22Rv1 (cell line): ENCODE measurements at regions not wholly inside any gene's neighbourhood (a gene's known extent, or its start where the extent isn't known, plus 50 kb on each side); places are given as distances from the start of the nearest gene placed in this dataset.
"Not testable (repeated sequence)": the region's sequence is repeated elsewhere in the genome, so short reads cannot be mapped to it uniquely, and the experiment has no call there.

ENCODE experiments used
- H3K27ac ChIP-seq: fragments of 450-650 bp; 2 replicates; pipeline ENCODE4 v1.5.1; 2017
- ZFX ChIP-seq: fragments of 450-650 bp; IDR thresholded peaks from 2 replicates; pipeline ENCODE4 v1.6.1; 2017; ENCODE audit warnings: antibody characterized with exemption, borderline replicate concordance
- TF ChIP-seq, protein P1 (sequence below): fragments of 450-650 bp; IDR thresholded peaks from 2 replicates; pipeline ENCODE4 v1.5.1; 2017; ENCODE audit warnings: mild to moderate bottlenecking

DNA sequence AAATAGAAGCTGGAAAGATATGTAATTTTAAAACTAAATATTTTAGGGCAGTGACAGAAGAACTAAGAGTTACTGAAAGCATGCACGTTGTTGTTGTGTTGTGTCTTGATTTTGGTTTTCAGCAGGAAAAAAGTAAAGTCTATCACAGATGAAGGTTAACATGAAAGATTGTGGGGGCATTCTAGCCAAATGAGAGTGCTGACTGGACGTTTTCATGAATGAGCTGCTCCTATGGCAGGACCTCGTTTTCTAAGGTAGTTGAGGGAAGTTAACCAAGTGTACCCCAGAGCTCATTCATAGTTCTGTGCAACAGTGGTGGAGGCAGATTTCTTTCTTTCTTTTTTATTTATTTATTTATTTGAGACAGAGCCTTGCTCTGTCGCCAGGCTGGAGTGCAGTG is 194.6 kb upstream of the IRS2 start:
- no peak overlapping the region for H3K27ac ChIP-seq
- TF ChIP-seq, protein P1, sequence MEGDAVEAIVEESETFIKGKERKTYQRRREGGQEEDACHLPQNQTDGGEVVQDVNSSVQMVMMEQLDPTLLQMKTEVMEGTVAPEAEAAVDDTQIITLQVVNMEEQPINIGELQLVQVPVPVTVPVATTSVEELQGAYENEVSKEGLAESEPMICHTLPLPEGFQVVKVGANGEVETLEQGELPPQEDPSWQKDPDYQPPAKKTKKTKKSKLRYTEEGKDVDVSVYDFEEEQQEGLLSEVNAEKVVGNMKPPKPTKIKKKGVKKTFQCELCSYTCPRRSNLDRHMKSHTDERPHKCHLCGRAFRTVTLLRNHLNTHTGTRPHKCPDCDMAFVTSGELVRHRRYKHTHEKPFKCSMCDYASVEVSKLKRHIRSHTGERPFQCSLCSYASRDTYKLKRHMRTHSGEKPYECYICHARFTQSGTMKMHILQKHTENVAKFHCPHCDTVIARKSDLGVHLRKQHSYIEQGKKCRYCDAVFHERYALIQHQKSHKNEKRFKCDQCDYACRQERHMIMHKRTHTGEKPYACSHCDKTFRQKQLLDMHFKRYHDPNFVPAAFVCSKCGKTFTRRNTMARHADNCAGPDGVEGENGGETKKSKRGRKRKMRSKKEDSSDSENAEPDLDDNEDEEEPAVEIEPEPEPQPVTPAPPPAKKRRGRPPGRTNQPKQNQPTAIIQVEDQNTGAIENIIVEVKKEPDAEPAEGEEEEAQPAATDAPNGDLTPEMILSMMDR = no peak
- TF ChIP-seq ZFX = no peak

DNA sequence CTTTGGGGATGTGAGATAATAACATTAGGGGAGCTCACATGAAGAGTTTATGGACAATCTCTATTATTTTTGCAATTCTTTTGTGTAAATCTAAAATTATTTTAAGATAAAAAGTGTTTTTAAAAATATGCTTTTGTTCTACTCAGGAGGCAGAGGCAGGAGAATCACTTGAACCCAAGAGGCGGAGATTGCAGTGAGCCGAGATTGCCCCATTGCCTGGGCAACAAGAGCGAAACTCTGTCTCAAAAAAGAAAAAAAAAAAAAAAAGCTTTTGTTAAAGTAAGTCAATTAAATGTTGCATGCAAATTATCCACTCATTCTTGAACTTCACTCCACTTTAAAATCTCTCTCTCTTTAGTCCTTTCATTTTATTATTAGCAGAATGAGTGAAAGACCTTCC is 193.3 kb upstream of the IRS2 start:
- not testable (repeated sequence) for H3K27ac ChIP-seq

DNA sequence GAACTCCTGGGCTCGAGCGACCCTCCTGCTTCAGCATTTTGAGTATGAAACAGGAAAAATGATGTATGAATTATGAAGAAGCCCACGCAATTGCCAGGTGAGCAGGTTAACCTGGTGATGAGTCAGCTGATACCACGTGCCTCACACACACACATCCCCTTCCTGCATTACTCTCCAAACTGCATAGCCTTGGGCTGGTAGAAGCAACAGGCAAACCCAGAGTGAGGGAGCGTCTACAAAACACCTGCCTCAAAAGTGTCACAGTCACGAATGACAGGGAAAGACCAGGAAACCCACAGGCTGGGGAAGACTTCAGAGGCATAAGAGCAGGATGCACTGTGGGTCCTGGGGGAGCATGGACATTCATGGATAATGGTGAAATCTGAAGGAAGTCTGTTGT is 192.8 kb upstream of the IRS2 start:
- no peak overlapping the region for H3K27ac ChIP-seq
- TF ChIP-seq, protein P1 = no peak
- TF ChIP-seq ZFX = no peak

DNA sequence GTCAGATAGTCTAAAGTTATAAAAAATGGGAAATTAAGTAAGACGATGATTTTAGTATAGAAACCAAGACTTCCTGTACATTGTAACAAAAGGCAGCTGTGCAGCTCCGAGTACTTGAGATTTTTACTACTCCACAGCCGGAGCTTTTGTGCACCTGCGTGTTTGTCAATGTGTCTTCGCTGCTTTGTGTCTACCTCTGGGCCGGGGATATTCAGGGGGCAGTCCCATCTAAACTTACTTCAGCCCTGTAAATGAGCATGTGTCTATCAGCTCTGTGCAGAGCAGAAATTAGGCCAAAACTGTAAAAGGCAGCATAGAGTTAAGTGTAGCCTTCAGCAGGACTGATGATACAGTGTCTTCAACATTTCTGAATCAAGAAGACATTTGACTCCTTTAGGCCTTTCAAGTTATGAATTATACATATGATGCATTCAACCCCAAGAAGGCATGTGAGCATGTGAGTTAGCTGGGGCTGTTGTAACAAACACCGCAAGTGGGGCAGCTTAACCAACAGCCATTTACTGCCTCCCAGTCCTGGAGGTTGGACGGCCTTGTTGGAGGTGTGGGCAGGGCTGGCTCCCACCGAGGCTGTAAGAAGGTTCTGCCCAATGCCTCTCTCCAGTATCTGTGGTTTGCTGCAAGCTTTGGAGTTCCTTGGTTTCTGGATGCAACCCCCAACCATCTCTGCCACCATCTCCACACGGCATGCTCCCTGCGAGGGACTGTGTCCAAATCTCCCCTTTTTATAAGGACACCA is 191.0 kb upstream of the IRS2 start:
- no peak for TF ChIP-seq ZFX
- TF ChIP-seq, protein P1 = no peak
- no peak overlapping the region for H3K27ac ChIP-seq

DNA sequence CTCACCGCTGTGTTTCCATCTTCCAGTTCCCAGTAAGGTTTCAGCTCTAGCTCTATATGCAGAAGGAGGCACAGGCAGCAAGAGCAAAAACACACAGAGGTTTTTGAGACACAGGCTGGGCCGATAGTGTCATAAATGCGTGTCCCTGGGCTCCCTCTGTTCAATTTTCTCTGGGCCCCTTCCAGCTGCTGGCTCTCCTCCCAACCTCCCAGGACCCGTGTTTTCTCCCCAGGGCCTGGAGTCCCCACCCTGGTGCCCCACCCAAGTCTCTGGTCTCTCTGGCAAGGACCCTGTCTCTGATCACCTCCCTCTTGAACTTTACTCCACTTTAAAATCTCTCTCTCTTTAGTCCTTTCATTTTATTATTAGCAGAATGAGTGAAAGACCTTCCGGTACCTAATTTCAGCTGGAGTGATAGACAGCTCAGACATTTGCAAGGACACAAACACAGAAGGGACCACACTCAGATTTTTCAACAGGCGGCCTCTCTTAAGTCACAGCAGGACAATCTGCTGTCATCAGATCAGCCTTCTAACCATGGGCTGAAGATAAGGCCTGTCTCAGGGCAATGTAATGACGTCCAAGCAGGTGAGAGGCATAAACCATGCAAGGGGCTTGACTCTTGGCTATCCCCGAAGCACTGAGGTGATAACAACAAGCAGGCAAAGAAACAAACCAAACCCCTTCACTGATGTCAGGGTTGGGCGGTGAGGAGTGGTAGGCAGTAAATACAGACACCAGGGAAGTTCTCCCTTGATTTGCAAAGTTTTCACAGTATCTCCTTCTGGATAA is 190.0 kb upstream of the IRS2 start:
- TF ChIP-seq, protein P1 = no peak
- no peak for TF ChIP-seq ZFX
- no peak overlapping the region for H3K27ac ChIP-seq

DNA sequence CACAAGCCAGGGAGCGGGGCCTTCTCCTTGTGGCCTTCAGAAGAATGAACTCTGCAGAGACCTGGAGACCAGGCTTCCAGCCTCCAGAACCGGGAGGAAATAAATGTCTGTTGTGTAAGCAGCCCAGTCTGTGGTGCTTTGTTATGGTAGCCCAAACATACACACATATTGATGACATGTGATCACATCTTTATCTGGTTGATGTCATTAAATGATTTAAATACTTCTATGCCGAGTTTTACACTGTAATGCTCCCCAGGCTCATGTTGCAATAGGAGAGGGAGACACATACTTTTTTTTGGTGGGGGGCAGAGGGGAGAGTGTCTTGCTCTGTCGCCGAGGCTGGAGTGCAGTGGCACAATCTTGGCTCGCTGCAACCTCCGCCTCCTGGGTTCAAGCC is 188.0 kb upstream of the IRS2 start:
- no peak overlapping the region for H3K27ac ChIP-seq
- no peak for TF ChIP-seq ZFX
- TF ChIP-seq, protein P1 = no peak

DNA sequence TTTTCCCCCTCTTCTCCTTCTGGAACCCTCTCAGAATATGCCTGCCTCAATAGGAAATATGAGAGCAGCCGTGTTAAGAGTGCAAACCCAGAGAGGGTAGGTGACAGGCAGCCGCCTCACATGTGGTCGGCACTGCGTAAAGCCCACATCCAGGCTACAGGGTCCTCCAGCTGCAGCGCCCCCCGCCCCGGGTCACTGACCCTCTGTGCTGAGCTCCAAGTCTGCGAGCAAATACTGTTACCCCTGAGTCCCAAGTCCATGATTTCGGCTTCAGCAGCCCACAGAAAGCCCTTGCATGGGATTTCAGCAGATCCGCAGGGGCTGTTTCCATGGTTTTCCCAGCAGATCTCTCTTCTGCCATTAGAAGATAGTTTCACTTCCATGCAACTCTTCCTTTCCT is 186.9 kb upstream of the IRS2 start:
- TF ChIP-seq, protein P1 = no peak
- no peak for TF ChIP-seq ZFX
- no peak overlapping the region for H3K27ac ChIP-seq
